SKM-1 (cell line): ENCODE measurements at regions not wholly inside any gene's neighbourhood (a gene's known extent, or its start where the extent isn't known, plus 50 kb on each side); places are given as distances from the start of the nearest gene placed in this dataset.
"Not testable (repeated sequence)": the region's sequence is repeated elsewhere in the genome, so short reads cannot be mapped to it uniquely, and the experiment has no call there.

Experiments
- DNase-seq: peaks from one replicate; lab custom pipeline; 2025; ENCODE audit not compliant: unreplicated experiment; lab: John Stamatoyannopoulos, UW

DNA sequence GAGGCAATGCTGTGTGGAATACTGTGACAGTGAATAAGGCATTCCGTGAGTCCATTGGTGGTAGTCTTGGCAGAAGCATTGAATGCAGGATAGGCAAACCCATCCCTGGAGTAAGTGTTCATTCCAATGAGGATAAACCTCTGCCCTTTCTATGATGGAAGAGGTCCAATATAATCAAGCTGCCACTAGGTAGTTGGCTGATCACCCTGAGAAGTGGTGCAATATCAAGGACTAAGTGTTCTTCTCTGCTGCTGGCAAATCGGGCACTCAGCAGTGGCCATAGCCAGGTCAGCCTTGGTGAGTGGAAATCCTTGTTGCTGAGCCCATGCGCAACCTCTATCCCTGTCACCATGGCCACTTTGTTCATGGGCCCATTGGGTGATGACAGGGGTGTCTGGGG is 70.1 kb downstream of the FBXO4 start:
- DNase-seq, result no peak

DNA sequence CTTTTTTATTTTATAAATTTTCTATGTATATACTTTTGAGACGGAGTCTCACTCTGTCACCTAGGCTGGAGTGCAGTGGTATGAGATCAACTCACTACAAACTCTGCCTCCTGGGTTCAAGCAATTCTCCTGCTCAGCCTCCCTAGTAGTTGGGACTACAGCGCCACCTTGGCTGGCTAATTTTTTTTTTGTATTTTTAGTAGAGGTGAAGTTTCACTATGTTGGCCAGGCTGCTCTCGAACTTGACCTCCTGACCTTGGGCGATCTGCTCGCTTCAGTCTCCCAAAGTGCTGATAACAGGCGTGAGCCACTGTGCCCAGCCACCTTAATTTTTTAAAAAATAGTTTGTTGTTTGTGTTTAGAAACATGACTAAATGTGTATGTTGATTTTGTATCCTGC is 76.6 kb downstream of the FBXO4 start:
- DNase-seq, result no peak

DNA sequence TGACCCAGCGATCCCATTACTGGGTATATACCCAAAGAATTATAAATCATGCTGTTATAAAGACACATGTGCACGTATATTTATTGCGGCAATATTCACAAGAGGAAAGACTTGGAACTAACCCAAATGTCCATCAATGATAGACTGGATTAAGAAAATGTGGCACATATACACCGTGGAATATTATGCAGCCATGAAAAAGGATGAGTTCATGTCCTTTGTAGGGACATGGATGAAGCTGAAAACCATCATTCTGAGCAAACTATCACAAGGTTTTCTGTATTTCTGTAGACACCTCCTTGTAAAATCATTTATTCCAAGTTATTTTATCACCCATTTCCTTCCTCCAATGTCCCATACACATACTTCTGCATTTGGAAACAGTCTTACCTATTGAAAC is 78.8 kb downstream of the FBXO4 start:
- DNase-seq, result not testable (repeated sequence)

DNA sequence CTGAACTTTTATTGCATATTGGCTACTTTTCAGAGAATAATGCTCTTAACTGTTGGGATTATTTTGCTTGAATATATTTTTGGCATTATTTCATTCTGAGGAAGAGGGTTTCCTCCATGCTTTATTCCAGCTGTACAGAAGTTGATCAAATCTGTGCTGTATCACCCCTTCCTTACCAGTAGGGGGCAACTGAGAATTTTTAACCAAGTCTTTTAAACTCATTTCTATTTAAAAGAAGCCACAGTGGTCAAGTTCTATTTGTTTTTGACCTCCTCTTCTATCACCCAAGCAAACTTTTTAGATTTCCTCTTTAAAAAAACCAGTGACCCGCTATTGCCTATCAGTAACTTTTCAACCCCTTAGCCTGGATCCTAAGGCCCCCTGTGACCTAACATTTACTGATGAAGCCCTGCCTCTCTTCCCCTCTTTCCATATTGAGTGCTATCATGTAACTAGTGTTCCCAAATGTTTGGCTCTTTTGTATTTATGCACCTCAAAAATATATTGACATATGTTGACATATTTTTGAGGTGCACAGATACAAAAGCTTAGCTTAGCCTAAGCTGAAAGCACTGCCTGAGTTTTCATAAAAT is 80.6 kb downstream of the FBXO4 start:
- peak; percentile 12 for DNase-seq

DNA sequence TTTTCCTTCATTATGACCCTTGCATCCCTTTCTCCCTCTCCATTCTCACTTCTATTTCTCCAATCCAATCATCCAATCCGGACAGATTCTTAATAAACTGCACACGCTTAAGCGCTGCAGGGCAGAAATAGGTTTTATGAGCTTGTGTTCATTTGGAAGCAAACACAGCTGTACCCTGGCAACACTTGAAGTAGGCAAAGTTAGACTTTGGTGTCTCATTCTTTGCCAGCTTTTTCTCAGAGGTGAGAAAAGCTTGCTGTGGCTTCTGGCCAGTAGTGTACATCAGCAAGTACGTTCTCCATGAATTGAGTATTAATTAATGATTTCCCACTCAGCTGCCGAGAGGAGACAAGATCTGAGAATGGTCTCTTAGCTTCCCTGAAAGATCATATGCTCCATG is 88.5 kb downstream of the FBXO4 start:
- DNase-seq, result no peak

DNA sequence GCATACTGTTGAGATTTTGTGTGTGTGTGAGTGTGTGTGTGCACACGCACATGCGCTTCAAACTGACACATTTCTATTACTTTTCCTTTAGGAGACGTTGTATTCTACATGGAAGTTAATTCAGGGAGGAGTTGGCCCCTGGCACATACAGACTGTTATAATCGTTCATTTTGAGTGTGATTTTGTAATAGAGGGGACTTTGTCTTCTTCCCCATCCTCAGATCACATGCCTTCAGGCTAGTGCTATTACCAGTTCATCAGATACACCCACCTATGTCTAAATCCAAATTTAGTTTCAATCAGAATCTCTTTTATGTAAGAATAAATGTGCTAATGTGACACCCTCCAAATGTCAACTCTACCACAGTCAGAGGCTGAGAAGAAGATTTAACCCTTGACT is 90.2 kb downstream of the FBXO4 start:
- no peak for DNase-seq

DNA sequence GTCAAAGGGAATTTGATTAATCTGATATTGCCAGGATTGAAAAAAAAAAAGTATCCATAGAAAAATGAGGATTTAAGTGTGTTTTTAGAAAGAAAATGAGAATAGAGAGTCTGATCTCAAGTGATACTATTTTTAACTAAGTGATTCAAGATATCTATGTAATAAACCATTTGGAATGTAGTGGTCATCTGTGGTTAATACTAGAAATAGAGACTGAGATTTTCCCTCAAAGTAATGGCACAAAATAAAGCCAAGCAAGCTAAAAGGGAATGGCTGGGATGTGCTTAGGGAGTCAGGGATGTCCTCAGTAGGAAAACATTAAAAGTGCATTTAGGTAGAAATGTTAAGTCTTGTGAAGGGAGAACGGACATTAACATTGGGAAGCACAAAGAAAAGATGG is 90.6 kb downstream of the FBXO4 start:
- DNase-seq, result no peak

- DNase-seq, result no peak
Observed at GRCh38 chr5:42020788-42021530, 95.9 kb downstream of the FBXO4 start.

GRCh38 chr5:42021923-42022322 is 96.8 kb downstream of the FBXO4 start:
- DNase-seq, result no peak

DNA sequence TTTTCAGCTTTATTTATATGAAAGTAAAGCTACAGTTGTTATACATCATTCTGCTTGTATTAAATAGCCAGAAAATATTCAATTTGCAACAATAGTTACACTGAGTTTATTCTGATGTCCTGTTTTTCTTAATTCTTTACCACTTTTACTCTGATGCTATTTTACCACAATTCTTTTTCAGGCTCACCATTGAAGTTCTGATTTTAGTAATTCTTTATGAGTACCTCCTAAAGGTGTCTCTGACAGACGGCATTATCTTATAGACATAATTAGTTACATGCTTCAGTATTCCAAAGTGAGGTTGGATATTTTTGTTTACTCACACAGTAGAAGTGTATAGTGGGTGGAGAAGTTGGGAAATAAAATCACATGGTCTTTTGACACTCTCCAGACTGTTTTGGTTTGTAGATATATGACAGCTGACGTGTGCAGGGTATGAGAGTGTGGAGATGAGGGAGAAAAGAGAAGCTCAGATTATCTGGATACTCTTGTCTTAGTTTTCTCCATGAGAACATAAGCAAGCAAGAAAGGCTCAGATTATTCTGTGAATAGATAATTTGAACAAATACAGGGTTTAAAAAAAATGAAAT is 97.4 kb downstream of the FBXO4 start:
- no peak for DNase-seq

- no peak for DNase-seq
Observed at GRCh38 chr5:42026446-42026845, 101.4 kb downstream of the FBXO4 start.

- DNase-seq, result no peak
Observed at GRCh38 chr5:42032137-42032536, 107.1 kb downstream of the FBXO4 start.

GRCh38 chr5:42035526-42035925 is 110.4 kb downstream of the FBXO4 start:
- DNase-seq, result no peak

DNA sequence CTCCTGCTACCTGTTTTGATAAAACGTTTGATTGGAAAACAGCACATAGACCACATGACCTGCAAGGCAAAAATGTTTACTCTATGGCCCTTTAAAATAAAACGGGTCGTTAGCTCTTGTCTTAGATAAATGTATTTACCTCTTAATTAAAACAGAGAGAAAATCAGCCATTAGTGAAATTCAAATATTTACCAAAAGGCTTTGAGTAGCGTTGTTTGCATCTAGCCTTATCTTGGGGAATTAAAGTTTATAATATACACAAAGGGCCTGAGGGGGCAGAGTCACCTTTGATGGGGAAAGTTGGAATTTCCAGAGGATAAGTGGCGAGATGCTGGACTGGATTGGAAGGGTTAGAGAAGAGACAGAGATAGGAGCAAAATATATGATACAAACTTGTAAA is 111.3 kb downstream of the FBXO4 start:
- no peak for DNase-seq

- no peak for DNase-seq
Observed at GRCh38 chr5:42037379-42037932, 112.4 kb downstream of the FBXO4 start.

DNA sequence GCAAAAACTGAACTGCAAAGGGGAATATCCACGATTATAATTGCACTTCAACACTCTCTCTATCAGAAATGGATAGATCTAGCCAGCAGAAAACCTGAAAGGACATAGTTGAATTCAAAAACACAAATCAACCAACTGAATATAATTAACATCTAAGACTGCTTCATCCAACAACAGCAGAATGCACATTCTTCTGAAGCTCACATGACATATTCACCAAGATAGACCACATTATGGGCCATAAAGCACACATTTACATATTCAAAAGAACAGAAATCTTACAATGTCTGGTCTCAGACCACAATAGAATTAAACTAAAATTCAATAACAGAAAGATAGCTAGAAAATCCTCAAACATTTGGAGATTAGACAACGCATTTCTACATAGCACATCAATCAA is 118.3 kb downstream of the FBXO4 start:
- no peak for DNase-seq

DNA sequence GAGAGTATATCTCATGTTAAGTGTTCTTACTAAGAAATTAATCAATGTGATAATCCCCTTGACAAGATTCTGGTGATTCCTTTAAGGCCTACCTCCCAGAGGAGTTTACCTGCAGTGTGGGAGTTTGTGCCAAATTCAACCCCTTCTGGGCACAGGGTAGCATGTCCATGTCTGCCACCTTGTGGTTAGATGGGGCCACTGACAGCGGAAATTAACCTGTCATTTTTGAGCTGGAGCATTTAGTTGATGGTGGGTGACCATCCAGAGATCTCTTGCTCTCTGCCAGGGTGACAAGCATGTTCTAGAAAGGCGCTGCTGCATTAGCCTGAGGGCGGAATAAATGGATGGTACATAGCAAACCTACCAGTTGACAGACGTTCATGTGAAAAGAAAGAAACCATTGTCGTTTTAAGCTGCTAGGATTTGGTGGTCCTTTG is 132.2 kb downstream of the FBXO4 start:
- DNase-seq, result peak; percentile 28

- DNase-seq, result no peak
Observed at GRCh38 chr5:42059291-42059690, 134.2 kb downstream of the FBXO4 start.

- DNase-seq, result no peak
Observed at GRCh38 chr5:42059778-42060464, 134.8 kb downstream of the FBXO4 start.

DNA sequence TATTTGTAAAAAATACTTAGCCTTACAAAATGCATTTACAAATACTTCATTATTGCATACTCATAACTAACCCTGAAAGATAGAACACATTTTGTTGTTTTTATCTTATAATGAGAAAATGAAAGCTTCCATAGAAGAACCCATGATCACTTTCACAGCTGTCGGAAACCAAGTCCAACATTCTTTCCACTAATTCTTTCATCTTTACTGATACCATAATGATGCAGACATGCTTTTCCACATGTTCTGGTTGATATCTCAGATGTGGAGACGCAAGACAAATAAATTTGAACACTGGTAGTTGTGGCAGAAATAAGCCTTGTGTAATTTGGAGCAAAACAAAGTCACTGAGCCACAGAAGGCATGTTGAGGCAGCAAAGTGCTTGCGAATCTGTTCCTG is 136.0 kb downstream of the FBXO4 start:
- no peak for DNase-seq

- no peak for DNase-seq
Observed at GRCh38 chr5:42064821-42065220, 139.7 kb downstream of the FBXO4 start.

GRCh38 chr5:42066131-42066530 is 141.1 kb downstream of the FBXO4 start:
- no peak for DNase-seq
